IMR-90 (cell line): ENCODE measurements at regions not wholly inside any gene's neighbourhood (a gene's known extent, or its start where the extent isn't known, plus 50 kb on each side); places are given as distances from the start of the nearest gene placed in this dataset.

Experiments used
- ATAC-seq: fragments of 200-7000 bp; cut with Tn5 transposase; 2 replicates; pipeline ENCODE4 v1.9.1; 2020; ENCODE audit warnings: low read depth, mild to moderate bottlenecking, moderate library complexity
- BruUV-seq: library from RNA; stranded (reverse); fragments of 400-500 nt; replicated peaks from 2 replicates; lab custom pipeline; 2021; lab: Mats Ljungman, UMichigan
- CTCF ChIA-PET: fragments of 300-600 bp; formaldehyde crosslinking; extraction: SDS; loops from one replicate; lab custom pipeline; 2021; ENCODE audit warnings: antibody characterized with exemption; lab: Yijun Ruan, JAX
- POLR2A ChIA-PET: fragments of 300-600 bp; sonication (Branson Sonifier 250); formaldehyde crosslinking; loops from one replicate; lab custom pipeline; 2022; ENCODE audit warnings: antibody characterized with exemption; ENCODE audit not compliant: unreplicated experiment; lab: Charles Lee
- DNase-seq: peaks from one replicate; pipeline ENCODE4 v3.0.0; 2013
- H2AFZ ChIP-seq: replicated peaks from 2 replicates; pipeline ENCODE3; 2013; ENCODE audit warnings: low read length, mild to moderate bottlenecking; ENCODE audit not compliant: poor library complexity
- H2AK5ac ChIP-seq: 2 replicates; pipeline ENCODE4 v1.6.1; 2013; ENCODE audit warnings: low read depth, low read length, inconsistent platforms
- H2AK9ac ChIP-seq: replicated peaks from 2 replicates; pipeline ENCODE3; 2013; ENCODE audit warnings: mild to moderate bottlenecking, low read depth, low read length, moderate library complexity; ENCODE audit not compliant: poor library complexity
- H2BK120ac ChIP-seq: 2 replicates; pipeline ENCODE4 v1.6.1; 2013; ENCODE audit warnings: low read depth, low read length, inconsistent platforms
- H2BK15ac ChIP-seq: 3 replicates; pipeline ENCODE4 v1.6.1; 2013; ENCODE audit warnings: low read depth, low read length, inconsistent platforms
- H2BK20ac ChIP-seq: 2 replicates; pipeline ENCODE4 v1.6.1; 2013; ENCODE audit warnings: low read depth, mild to moderate bottlenecking, inconsistent platforms, low read length, moderate library complexity
- H2BK5ac ChIP-seq: 2 replicates; pipeline ENCODE4 v1.6.1; 2013; ENCODE audit warnings: mild to moderate bottlenecking, low read depth, low read length, inconsistent platforms; ENCODE audit not compliant: poor library complexity, severe bottlenecking
- H3K14ac ChIP-seq: replicated peaks from 2 replicates; pipeline ENCODE4 v1.6.1; 2013; ENCODE audit warnings: low read depth, low read length, inconsistent platforms
- H3K18ac ChIP-seq: 2 replicates; pipeline ENCODE4 v1.6.1; 2013; ENCODE audit warnings: low read depth, low read length, control low read depth
- H3K23ac ChIP-seq: 2 replicates; pipeline ENCODE4 v1.6.1; 2013; ENCODE audit warnings: low read depth, low read length, inconsistent platforms
- H3K27ac ChIP-seq: 2 replicates; pipeline ENCODE4 v1.5.1; 2013; ENCODE audit warnings: mild to moderate bottlenecking, control low read depth, low read length; ENCODE audit not compliant: insufficient read depth
- H3K27me3 ChIP-seq: 2 replicates; pipeline ENCODE4 v1.6.1; 2013; ENCODE audit warnings: low read length; ENCODE audit not compliant: control insufficient read depth, insufficient read depth
- H3K36me3 ChIP-seq: 2 replicates; pipeline ENCODE4 v1.6.1; 2013; ENCODE audit warnings: low read length, mixed read lengths; ENCODE audit not compliant: control insufficient read depth, insufficient read depth
- H3K4ac ChIP-seq: 2 replicates; pipeline ENCODE4 v1.6.1; 2013; ENCODE audit warnings: low read depth, low read length, inconsistent platforms
- H3K4me1 ChIP-seq: 2 replicates; pipeline ENCODE4 v1.6.1; 2013; ENCODE audit warnings: low read length, mixed read lengths; ENCODE audit not compliant: control insufficient read depth, insufficient read depth
- H3K4me2 ChIP-seq: 2 replicates; pipeline ENCODE4 v1.6.1; 2013; ENCODE audit warnings: low read depth, mild to moderate bottlenecking, control low read depth, low read length, moderate library complexity
- H3K4me3 ChIP-seq: 2 replicates; pipeline ENCODE4 v1.5.1; 2013; ENCODE audit warnings: low read depth, mild to moderate bottlenecking, control low read depth, low read length, moderate library complexity; ENCODE audit not compliant: insufficient read depth
- H3K56ac ChIP-seq: 2 replicates; pipeline ENCODE4 v1.6.1; 2013; ENCODE audit warnings: low read length, inconsistent platforms; ENCODE audit not compliant: insufficient read depth; ENCODE audit errors: extremely low read depth
- H3K79me1 ChIP-seq, 2 experiments: 2 replicates each; pipeline ENCODE4 v1.6.1; 2013; ENCODE audit warnings: low read length in 2 of 2, inconsistent platforms in 1 of 2, low read depth in 1 of 2
- H3K9ac ChIP-seq: 2 replicates; pipeline ENCODE4 v1.6.1; 2013; ENCODE audit warnings: low read depth, low read length, control low read depth
- H3K9me1 ChIP-seq: 2 replicates; pipeline ENCODE4 v1.6.1; 2013; ENCODE audit warnings: low read length, inconsistent platforms; ENCODE audit not compliant: insufficient read depth
- H3K9me3 ChIP-seq: 2 replicates; pipeline ENCODE4 v1.6.1; 2013; ENCODE audit warnings: low read length; ENCODE audit not compliant: control insufficient read depth, insufficient read depth
- H4K20me1 ChIP-seq: 2 replicates; pipeline ENCODE4 v1.6.1; 2013; ENCODE audit warnings: low read length, inconsistent platforms; ENCODE audit not compliant: insufficient read depth
- H4K5ac ChIP-seq: 2 replicates; pipeline ENCODE4 v1.6.1; 2013; ENCODE audit warnings: mild to moderate bottlenecking, low read depth, low read length, control low read depth
- H4K8ac ChIP-seq, 2 experiments: 2 replicates each; pipeline ENCODE4 v1.6.1; 2013; ENCODE audit warnings: low read depth in 2 of 2, low read length in 2 of 2, control low read depth in 1 of 2, inconsistent platforms in 1 of 2
- H4K91ac ChIP-seq: 2 replicates; pipeline ENCODE4 v1.6.1; 2013; ENCODE audit warnings: low read depth, low read length, inconsistent platforms; ENCODE audit not compliant: insufficient read depth
- CHD1 ChIP-seq: IDR thresholded peaks from 2 replicates; pipeline ENCODE4 v1.6.1; 2012; ENCODE audit warnings: low read depth, low read length, improper control_type of control experiment
- RFX5 ChIP-seq: IDR thresholded peaks from 2 replicates; pipeline ENCODE4 v1.8.0; 2012; ENCODE audit warnings: low read depth, mild to moderate bottlenecking, low read length, moderate library complexity
- SMC3 ChIP-seq: fragments of 150-350 bp; IDR thresholded peaks from 2 replicates; pipeline ENCODE4 v1.6.1; 2016; ENCODE audit warnings: low read depth, mild to moderate bottlenecking, antibody characterized with exemption, low read length, moderate library complexity
- WGBS, 2 experiments: methylation state at CpG; one replicate each; pipeline versions ENCODE4 v1.1.5 to v1.1.7; 2013; ENCODE audit warnings: missing lambda C conversion rate in 2 of 2; ENCODE audit not compliant: insufficient read length in 1 of 2; ENCODE audit errors: extremely low coverage in 2 of 2; 5-methylcytosine and 5-hydroxymethylcytosine counted together
- dilution Hi-C: fragments of 300-500 bp; cut with HindIII; formaldehyde crosslinking; loops from one replicate; pipeline ENCODE4 v1.14.3; 2018; ENCODE audit warnings: low sequenced_read_pairs; ENCODE audit not compliant: unreplicated experiment
- in situ Hi-C: fragments of 300-500 bp; cut with MboI; formaldehyde crosslinking; loops from 3 replicates; pipeline ENCODE4 v1.14.3; 2019; ENCODE audit warnings: low sequenced_read_pairs, inconsistent platforms, mixed read lengths
- intact Hi-C: fragments of 100-400 bp; cut with micrococcal nuclease; formaldehyde crosslinking; loops from 2 replicates; pipeline ENCODE4 v1.10.0; 2022
- TF ChIP-seq, protein P1 (sequence below): fragments of 150-350 bp; IDR thresholded peaks from 2 replicates; pipeline ENCODE4 v1.6.1; 2016; ENCODE audit warnings: low read depth, mild to moderate bottlenecking, low read length, moderate library complexity, borderline replicate concordance

DNA sequence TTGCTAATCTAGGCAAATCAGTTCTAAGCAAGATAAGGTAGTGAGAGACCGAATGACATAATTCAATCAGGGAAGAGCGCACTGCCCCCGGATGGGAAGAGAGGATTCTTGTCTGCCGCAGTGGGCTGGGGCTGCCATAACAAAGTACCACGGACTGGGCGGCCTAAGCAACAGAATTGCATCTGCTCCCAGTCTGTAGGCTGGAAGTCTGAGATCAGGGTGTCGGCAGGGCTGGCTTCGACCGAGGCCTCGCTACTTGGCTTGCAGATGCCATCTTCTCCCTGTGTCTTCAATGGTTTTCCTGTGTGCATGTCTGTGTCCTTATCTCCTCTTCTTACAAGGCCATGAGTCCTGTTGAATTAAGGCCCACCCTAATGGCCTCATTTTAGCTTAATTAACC lies 59.7 kb upstream of the TMEM72 start:
- Histone ChIP-seq H3K4me3 (no peak overlapping the region), H3K4ac (no peak overlapping the region), H4K5ac (no peak overlapping the region), H3K18ac (no peak overlapping the region), H3K9me3 (peaks cover 7% of the 10 kb centered on the region), H2AK5ac (no peak overlapping the region), H2AK9ac (no peak overlapping the region), H3K56ac (no peak overlapping the region), H2BK5ac (no peak overlapping the region), H4K20me1 (no peaks in the 10 kb centered on the region), H3K9ac (no peak overlapping the region), H3K27me3 (no peaks in the 10 kb centered on the region), H3K36me3 (no peaks in the 10 kb centered on the region), H3K4me2 (no peak overlapping the region), H3K79me1 (no peaks in the 10 kb centered on the region), H4K8ac (no peak overlapping the region), H3K14ac (no peak overlapping the region), H3K4me1 (no peaks in the 10 kb centered on the region), H2AFZ (no peak overlapping the region), H3K23ac (no peak overlapping the region), H3K9me1 (no peaks in the 10 kb centered on the region), H2BK15ac (no peak overlapping the region), H2BK20ac (no peak overlapping the region), H2BK120ac (no peak overlapping the region), H3K27ac (no peak overlapping the region), H4K91ac (no peak overlapping the region)
- ChIA-PET POLR2A (no interaction called here), CTCF (no interaction called here)
- intact Hi-C loops: loop anchor here (10.0 kb wide), 2 partner anchors 117 to 287 kb away; no protein-coding TSS in a partner anchor
- dilution Hi-C loops: no loop called here
- whole genome bisulfite sequencing, 2 experiments: 93% methylated on average over 6 of the region's 10 CpGs; no CpG with 5 or more reads in 1 of the 2 experiments
- DNase-seq (no peak), ATAC-seq (no peak)
- in situ Hi-C loops: loop anchor here (25.0 kb wide), 1 partner anchor 789 kb away; no protein-coding TSS in a partner anchor
- TF ChIP-seq CHD1 (no peak), SMC3 (no peak), RFX5 (no peak)
- TF ChIP-seq, protein P1, sequence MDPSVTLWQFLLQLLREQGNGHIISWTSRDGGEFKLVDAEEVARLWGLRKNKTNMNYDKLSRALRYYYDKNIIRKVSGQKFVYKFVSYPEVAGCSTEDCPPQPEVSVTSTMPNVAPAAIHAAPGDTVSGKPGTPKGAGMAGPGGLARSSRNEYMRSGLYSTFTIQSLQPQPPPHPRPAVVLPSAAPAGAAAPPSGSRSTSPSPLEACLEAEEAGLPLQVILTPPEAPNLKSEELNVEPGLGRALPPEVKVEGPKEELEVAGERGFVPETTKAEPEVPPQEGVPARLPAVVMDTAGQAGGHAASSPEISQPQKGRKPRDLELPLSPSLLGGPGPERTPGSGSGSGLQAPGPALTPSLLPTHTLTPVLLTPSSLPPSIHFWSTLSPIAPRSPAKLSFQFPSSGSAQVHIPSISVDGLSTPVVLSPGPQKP: no peak
- no TSS peak for BruUV-seq
